ENCODE measurements at regions not wholly inside any gene's neighbourhood (a gene's known extent, or its start where the extent isn't known, plus 50 kb on each side); places are given as distances from the start of the nearest gene placed in this dataset.
"Not testable (repeated sequence)": the region's sequence is repeated elsewhere in the genome, so short reads cannot be mapped to it uniquely, and the experiment has no call there.

DNA sequence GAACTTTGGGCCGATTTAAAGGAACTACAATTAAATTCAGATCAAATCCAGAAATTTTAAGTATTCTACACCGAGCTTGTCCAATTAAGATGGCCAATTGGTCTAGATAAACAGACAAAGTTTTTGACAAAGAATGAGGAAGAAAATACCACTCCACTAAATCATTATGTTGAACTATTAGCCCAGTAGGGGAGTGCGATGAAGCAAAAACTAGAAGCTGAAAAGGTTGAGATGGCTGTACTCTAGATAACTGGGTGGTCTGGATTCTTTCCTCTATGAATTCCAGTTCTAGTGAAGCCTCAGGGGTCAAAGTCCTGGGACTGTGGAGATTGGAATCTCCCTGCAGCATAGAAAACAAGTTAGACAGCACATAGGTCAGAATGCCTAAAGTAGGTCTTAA is 418.9 kb upstream of the IMPG1 start:
- DNase-seq = not testable (repeated sequence)

DNA sequence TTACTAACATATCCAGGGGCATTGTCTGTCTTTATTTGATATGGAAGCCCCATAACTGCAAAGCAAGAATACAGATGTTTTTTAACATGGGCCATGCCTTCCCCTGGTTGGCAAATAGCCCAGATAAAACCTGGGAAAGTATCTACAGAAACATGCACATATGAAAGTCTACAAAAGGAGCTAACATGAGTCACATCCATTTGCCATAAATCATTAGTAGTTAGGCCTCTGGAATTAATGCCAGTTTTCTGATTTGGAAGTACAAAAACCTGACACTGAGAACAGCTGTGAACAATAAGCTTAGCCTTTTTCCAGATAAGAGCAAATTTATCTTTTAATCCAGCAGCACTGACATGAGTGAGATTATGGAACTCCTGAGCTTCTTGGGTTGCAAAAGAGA is 418.0 kb upstream of the IMPG1 start:
- DNase-seq = no peak

DNA sequence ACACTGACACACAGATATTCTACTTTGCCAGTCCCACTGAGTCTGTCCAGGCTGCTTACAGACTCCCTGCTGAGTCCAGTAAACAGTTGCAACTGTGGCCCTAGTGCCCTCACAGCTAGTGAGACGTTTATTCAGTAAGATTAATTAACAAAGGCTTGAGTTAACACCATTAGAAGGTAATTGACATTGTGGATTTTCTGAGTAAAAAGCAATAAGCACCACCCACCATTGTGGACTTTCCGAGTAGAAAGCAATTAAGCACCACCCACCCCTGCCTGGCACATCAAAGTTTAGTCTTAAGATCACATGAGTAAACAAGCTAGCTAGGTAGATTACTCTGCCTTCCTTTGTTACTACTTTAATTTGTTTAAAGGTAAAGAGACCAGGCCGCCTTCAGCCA is 408.6 kb upstream of the IMPG1 start:
- DNase-seq = no peak

DNA sequence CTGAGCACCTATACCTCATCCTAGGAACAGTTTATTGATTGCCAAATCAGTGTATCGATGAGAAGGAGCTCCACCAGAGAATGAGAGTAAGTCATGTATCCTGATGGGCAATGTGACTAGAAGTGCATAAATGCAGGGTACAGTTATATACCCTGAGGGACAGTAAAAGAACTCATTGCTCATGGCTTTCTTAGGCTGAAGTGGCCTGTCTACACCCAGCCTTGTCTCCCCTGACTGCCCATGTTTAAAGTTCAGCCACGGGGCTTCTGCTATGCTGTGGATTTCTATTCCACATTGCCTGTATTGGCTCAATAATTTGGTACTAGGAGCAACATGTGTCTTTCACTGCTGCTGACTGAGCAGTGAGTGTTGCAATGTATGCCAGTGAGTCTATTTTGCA is 400.4 kb upstream of the IMPG1 start:
- DNase-seq = no peak

DNA sequence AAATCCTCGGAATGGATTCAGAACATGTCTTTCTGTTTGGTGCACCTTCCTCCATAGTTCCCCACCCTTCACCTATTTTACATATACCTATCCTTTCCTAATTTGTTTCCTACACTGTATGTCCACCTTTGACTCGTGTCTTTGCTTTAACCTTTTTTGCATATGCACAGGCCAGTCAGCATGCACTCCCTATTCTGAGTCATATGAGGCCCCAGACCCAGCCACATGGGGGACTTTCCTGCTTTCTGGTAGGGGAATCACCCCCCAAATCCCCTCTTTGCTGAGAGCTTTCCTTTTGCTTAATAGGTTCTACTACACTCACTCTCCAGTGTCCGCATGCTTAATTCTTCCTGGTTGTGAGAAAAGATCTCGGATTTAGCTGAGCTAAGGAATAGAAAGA is 393.8 kb upstream of the IMPG1 start:
- no peak for DNase-seq

DNA sequence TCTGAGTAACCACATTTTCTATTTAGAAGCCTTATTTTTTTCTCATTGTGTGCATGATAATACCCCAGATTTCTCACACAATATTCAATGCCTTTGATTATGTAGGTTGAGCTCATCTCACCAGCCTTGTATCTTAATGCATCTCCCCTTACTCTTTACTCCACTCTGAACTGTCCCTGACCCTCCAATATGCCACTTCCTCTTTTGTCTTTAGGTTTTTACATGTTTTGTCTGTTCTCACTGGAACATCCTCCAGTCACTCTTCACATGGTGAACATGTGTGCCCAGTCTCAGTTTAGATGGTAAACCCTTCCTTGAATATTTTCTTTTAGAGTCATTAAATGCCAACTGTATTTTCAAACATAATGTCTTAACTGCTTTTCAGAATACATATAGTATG is 392.9 kb upstream of the IMPG1 start:
- DNase-seq = no peak

DNA sequence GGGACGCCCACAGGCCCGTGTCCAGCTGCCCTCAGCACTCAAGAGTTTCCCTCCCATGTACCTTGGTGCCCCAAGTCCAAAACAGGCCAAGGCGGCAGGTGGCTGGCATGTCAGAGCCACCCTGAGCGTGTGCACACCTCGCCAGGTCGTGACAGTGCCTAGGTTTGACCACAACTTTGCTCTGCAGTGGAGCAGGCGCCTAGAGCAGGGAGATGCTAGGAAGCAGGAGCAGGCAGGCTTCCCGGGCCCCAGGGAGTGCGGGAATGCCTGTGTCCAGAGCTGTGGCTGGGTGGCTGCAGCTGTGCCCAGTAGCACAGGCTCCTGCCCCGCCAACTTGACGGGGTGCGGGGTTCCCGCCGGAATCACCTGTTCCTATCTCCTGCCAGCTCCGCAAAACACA is 380.8 kb upstream of the IMPG1 start:
- DNase-seq = no peak

DNA sequence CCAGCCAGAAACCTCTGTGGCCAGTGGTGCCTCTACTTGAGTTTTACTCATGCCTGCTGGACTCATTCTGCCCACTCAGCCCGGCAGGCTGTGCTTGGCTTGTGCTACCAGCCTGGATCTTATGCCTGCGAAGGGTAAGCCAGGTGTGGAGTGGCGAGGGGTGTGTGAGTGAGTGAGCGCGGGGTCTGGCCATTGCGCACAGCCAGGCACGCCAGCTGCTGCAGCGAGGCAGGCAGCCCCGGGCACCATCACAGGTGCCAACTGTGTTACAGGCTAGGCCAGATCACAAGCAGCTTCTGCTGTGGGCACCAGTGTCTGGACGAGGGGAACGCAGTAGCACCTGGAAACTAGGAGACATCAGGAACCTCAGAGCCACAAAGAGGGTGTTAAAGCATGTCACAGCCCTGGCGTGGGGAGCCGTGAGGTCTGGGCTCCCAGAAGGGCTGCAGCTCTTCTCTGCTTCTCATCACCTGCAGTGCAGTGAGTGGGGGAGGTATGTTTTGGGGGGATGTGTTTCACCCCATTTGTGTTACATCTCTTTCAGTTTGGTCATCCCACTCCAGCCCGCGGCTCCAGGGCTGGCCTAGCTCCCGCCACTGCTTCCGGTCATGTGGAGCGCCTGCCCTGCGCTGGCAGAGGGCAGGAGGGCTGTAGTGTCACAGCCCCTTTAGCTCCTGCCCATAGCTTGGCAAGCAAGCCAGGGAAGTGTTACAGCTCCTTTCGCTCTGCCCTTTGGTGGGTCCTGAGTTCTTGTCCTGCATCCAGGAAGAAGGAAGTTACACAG is 379.7 kb upstream of the IMPG1 start:
- no peak for DNase-seq

DNA sequence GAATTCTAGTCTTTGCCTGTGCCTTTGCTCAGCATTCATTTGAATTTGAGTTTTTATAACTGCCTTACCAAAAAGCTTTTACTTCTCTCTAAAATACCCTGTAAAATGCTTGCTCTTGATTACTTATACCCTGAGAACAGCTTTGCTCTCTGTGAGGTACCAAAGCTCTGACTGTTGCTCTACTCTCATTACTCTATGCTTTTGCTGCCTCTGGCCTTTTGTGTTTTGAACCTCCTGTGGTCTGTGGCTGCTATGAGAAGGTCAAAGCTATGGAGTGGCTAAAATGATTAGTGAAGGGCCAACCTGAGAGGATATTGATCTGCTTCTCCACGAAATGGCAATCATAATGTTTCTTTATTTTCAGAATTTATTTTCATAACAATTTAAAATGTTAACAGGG is 375.6 kb upstream of the IMPG1 start:
- no peak for DNase-seq

DNA sequence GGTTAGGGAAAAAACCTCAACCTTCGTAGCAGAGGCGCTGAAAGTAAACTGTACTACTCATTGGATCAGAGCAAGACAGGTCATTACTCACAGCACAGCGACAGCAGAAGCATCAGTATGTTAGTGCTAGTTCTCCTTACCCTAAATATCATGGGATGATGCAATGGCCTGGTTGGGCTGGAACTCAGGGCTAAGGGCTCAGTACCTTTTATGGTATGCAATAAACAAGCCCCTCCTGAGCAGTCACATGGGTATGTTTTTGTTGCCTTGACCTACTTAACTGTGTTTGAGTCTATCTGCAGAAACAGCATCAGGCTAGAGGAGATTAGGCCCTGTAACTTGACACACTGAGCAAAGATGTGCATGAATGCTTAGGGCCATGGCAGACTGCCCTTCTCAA is 369.4 kb upstream of the IMPG1 start:
- no peak for DNase-seq

DNA sequence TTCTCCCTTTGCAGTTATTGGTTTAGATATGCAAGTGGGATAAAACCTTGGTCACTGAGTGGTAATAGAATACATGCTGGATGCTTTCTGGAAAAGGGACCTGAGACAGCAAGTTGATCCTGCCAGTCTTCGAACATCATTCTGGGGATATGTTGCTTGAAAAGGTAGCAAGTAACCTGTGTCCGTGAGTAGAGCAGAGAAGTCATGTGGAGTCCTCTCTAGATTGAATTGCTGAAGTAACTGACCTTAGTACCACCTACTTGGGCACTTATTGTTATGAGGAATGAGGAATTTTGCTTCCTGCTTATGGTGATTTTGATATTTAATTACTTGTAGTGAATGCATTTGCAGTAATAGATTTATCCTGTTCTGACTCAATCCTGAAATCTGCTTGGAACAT is 367.3 kb upstream of the IMPG1 start:
- DNase-seq = no peak

DNA sequence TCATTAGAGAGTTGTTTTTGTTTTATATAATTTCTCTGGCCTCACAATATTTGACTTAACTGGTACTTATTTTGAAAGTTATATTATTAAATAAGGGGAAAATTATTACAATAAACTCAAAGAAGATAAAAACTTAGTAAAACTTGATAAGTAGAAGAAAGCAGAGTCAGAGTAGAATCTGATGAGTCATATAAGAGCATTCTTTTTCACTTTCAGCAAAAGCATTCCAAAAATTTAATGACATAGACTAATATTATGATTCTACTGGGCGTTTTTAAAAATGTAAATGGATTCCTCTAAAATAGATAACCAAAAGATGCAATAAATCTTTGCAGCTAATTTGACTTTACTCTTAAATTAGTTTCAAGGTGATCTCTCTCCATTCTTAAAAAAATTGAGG is 366.3 kb upstream of the IMPG1 start:
- no peak for DNase-seq

DNA sequence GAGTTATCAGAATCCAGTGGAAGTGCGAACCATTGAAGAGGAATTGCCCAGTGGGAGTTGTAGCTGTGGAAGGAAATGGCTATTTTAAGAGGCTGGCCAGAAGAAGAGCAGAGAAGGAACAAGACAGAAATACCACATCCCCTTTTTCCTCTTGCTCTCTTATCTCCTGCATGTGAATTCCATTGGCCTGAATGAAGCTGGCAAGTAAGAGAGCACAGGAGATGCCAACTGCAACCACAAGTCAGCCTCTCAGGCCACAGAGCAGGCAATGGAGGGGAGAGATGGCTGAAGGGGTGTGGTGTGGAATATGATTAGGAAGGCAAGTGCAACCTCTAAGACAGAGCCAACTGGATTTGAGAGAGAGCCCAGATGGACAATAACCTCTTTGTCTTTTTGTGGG is 362.7 kb upstream of the IMPG1 start:
- DNase-seq = no peak

DNA sequence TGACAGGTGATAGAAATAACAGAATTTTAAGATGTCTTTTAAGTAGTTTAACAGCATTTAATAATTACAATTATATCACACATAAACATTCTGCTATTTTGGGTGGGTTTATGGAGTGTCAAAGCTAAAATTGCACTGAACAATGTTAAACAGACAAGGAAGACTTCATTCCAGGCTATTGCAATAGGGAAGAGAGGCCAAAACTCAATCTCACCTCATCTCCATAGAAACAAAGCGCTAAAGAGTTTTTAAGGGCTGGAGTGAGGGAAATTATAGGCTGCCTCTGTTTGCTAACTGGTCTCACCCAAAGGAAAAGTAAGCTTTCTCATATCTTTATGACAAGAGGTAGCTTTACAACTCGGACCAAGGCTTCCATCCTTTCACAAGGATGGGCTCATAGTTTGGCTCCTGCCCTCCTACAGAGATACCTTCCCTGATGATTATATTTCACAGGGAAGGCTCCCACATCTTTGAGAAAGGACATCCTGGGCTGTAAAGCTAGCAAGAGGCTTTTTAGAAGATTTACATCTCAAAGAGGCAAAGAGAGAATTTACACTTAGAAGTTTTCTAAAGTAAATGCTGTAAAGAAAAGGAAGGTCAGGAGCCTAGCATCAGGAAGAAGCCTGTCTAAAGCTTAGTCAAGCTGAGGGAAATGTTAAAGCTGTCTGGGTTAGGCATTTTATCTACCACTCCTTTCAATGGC is 350.2 kb upstream of the IMPG1 start:
- no peak for DNase-seq

DNA sequence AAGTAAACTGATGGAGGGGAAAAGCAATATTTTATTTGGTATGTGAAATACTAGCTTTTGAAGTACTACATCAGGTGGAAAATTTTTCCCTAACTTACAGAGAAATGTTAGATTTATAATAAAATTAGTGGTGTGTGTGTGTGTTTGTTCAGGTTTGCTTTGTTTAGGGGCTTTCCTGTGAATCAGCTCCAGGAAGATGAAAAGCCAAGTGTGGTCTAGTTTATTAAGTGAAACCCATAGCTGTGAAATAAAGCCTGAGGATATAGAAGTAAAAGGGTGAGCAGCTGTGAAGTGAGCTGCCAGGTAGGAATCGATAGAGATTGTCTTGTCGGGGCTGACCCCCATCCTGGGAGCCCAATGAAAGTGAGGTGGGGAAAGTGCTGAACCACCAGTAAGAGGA is 347.6 kb upstream of the IMPG1 start:
- no peak for DNase-seq

DNA sequence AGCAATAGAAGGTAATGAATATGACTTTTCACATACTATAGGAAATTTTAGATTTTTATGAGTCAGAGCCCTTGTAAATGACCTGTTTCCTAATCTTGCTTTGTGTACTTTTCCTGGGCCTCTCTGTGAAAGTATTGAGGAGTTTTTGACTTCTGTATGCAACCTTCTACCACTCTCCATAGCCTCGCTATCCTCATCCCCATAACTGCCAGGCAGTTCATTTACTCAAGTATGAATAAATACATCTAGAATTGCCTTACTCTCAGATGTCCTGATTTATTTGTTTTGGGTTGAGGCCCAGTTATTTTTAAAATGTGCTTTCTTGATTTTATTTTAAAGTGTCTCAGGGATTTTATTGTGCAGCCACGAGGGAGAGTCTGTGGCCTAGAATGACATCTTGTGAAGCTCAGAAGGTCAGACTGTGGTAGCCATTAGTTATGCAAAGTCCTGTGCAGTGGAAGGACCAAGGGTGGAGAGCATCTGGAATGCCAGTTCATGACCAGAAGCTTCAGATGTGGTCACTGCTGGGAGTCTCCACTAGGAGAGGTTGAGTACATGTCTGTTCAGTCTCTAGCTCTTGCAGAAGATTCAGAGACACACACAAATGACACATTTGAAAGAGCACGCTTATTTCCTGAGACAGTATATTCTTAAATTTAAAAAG is 346.2 kb upstream of the IMPG1 start:
- DNase-seq = no peak

DNA sequence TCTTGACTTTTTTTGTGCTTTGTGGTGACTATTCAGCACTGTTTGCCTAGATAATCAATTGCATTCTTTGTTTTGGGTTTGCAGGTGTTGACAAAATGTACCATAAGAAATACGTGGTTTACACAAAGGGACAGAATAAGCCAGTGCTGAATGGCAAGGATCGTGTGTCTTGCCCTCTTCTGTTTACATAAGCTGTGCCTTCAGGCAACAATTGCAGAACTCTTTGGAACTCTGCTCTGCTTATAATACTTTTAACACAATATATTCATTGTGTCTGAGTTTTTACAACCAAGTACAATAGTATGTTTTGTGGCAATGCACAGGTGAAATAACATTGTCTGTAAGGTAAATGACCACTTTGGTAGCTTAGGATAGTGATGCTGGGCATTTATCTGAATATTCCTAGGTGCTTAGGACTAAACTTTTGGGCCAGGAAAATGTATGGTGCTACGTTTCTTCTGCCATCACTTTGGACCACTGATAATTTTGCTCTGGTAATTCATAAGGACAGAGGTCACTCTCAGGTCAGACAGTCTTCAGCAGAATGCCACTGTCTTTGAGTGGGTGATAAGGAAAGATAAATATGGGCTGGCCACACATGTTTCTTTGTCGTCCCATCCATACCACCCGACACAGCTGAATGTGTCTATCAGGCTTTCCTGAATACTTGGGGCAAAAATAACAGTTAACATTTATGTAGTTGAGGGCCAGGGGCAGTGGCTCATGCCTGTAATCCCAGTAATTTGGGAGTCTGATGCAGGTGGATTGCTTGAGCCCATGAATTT is 344.6 kb upstream of the IMPG1 start:
- no peak for DNase-seq

DNA sequence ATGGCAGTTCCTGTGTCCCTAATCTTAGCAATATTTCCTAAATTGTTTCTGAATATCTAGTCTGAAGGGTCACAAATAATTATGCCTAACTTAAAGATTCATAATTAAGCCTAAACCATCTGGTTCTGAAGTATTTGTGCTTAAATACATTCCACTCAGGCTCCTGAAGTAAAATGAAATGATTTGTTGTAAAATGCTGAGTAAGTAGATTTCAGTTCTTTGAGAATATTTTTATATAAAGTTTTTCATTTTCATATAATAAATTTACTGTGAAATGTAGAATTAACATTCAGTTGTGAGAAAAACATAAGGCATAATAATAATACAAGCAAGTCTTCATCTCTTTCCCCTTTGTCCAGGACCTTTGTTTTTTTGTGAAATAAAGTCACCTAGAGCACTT is 330.6 kb upstream of the IMPG1 start:
- DNase-seq = no peak

DNA sequence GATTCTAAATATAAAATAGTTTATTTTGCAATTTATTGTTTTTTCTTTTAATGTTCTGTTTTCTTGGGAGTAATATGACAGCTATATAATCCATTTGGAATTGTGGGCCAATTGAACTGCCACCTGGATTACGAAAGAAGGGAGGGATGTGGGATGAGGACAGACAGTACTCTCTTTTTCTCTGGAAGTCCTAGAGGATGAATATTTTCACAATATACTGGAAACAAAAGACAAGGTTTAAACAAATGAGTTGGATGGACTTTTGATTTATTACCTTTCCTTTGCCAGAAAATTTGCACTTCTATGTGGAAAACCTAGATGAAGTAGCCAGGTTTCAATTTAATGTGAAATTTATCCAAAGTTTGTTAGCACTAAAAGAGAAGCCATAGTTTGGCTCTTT is 325.5 kb upstream of the IMPG1 start:
- DNase-seq = no peak

DNA sequence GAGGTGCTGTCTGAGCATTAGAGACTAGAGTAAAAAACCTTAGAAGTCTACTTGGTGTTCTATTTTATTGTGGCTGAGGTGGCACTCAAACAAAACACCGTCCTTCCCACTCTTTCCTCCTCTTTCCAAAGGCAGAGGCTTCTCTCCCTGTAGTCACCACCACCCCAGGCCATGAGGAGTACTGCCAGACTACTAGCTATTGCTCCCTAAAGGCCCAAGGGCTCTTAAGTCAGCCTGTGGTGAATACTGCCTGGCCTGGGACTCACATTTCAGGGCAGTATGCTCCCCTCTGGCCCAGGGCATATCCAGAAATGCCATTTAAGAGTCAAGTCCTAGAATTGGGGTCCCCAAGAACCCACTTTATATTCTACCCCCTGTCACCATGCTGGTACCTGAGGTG is 309.7 kb upstream of the IMPG1 start:
- no peak for DNase-seq

DNA sequence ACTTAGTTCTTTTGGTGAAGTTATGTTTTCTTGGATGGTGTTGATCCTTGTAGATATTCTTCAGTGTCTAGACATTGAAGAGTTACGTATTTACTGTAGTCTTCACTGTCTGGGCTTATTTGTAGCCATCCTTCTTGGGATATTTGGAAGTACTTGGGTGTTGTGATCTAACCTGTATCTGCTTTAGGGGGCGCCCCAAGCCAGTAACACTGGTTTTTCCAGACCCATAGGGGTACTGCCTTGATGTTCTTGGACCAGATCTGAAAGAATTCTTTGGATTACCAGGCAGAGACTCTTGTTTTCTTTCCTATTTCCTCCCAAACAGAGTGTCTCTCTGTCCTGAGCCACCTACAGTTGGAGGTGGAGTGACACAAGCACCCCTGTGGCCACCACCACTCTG is 309.1 kb upstream of the IMPG1 start:
- no peak for DNase-seq

DNA sequence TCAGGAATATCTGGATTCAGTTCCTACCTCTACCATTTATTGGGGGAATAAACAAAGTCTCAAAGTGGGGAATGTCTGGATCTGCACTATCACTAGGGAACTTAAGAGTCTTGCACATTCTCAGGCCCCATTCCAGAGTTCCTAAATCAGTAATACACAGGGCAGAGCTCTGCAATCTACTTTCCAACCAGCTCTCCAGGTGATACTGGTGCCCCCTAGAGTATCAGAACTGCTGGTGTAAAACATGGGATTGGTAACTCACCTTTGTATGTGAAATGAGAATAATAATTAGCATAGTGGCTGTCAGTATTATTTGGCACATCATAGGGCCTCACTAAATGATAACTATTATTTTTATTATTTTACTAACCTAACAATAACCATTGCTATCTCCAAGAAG is 278.8 kb upstream of the IMPG1 start:
- no peak for DNase-seq

DNA sequence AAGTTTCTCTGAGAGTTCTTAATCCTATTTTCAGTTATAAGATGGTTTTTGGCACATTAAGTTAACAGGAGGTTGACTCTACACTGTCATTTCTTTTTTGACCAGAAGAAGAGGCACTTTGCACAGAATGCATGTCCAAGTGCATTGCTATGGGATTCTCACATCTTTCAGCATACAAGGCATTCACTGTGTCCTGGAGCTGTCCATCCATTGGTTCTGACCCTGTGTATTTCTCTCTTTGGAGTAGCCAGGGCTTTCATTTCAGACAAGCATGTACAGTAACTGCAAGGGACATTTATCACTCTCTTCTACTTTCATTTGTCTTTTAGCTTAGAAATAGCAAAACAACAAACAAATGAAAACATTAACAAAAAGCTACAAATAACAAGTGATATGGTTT is 275.1 kb upstream of the IMPG1 start:
- DNase-seq = no peak

All from NCI-H2171 (cell line).